Immature natural killer cell (primary cell): ENCODE measurements at regions not wholly inside any gene's neighbourhood (a gene's known extent, or its start where the extent isn't known, plus 50 kb on each side); places are given as distances from the start of the nearest gene placed in this dataset.

ENCODE experiments used
- DNase-seq, 3 donors: peaks; one replicate each; pipeline ENCODE4 v3.0.0; 2022; ENCODE audit warnings: mixed read lengths in 1 of 3
- H3K27ac Mint-ChIP-seq, 6 donors: one replicate each; pipeline ENCODE4 v1.8.0; 2020; ENCODE audit warnings: mixed read lengths in 6 of 6, mild to moderate bottlenecking in 5 of 6, inconsistent platforms in 4 of 6, moderate library complexity in 3 of 6
- H3K27me3 Mint-ChIP-seq, 3 donors: one replicate each; pipeline ENCODE4 v1.8.0; 2020 to 2021; ENCODE audit warnings: low read depth in 3 of 3, mild to moderate bottlenecking in 3 of 3, mixed read lengths in 3 of 3, moderate library complexity in 3 of 3, inconsistent platforms in 1 of 3
- H3K36me3 Mint-ChIP-seq, 3 donors: one replicate each; pipeline ENCODE4 v1.8.0; 2020; ENCODE audit warnings: mixed read lengths in 3 of 3, inconsistent platforms in 2 of 3, mild to moderate bottlenecking in 2 of 3
- H3K4me1 Mint-ChIP-seq, 2 donors: one replicate each; pipeline ENCODE4 v1.8.0; 2020; ENCODE audit warnings: inconsistent platforms in 2 of 2, mild to moderate bottlenecking in 2 of 2, mixed read lengths in 2 of 2, moderate library complexity in 1 of 2
- H3K4me3 Mint-ChIP-seq, 5 donors: one replicate each; pipeline ENCODE4 v1.8.0; 2020; ENCODE audit warnings: mild to moderate bottlenecking in 5 of 5, mixed read lengths in 5 of 5, inconsistent platforms in 3 of 5, moderate library complexity in 3 of 5
- H3K9me3 Mint-ChIP-seq, 6 donors: one replicate each; pipeline ENCODE4 v1.8.0; 2020; ENCODE audit warnings: mild to moderate bottlenecking in 6 of 6, mixed read lengths in 6 of 6, inconsistent platforms in 4 of 6, moderate library complexity in 3 of 6

DNA sequence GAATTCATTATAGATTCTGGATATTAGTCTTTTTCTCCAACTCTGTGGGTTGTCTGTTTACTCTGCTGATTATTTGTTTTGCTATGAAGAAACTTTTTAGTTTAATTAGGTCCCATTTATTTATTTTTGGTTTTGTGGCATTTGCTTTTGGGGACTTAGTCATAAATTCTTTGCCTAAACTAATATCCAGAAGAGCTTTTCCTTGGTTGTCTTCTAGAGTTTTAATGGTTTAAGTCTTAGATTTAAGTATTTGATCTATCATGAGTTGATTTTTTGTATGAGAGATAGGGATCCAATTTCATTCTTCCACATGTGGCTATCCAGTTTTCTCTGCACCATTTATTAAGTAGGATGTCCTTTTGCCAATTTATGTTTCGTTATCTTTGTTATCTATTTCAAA lies 683.4 kb upstream of the FBXO33 start:
- Mint-ChIP-seq H3K36me3 (peaks cover 0 to 3% (median 0%) of the 10 kb centered on the region in 3 donors), H3K27me3 (no peaks in the 10 kb centered on the region), H3K27ac (no peak overlapping the region), H3K4me1 (no peaks in the 10 kb centered on the region), H3K9me3 (peaks cover 5 to 27% (median 21%) of the 10 kb centered on the region in 6 donors), H3K4me3 (no peak overlapping the region)
- DNase-seq: no peak

DNA sequence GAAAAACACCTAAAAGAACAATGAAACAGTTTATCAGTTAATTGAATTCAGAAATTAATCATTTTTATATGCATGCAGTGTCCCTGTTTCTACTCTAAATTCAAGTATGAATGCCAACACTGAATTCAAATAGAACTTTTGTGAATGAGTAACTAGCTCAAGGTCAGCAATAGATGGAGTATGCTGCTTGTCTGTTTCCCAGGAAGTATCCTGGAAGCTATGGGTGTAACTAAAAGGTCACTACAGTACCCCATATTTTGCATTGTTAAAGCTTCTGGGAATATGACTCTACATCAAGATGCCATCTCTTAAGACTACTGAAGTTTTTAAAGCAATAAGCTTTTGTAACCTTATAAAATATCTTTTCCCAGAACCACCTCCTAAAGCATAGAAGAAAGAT lies 681.4 kb upstream of the FBXO33 start:
- no peak for DNase-seq
- peaks cover 5 to 37% (median 28%) of the 10 kb centered on the region in 6 donors for H3K9me3 Mint-ChIP-seq
- no peak overlapping the region for H3K4me3 Mint-ChIP-seq
- H3K27me3 Mint-ChIP-seq: peaks cover 0 to 1% (median 0%) of the 10 kb centered on the region in 3 donors
- H3K4me1 Mint-ChIP-seq: no peaks in the 10 kb centered on the region
- H3K27ac Mint-ChIP-seq: no peak overlapping the region
- H3K36me3 Mint-ChIP-seq: peaks cover 0 to 3% (median 0%) of the 10 kb centered on the region in 3 donors

DNA sequence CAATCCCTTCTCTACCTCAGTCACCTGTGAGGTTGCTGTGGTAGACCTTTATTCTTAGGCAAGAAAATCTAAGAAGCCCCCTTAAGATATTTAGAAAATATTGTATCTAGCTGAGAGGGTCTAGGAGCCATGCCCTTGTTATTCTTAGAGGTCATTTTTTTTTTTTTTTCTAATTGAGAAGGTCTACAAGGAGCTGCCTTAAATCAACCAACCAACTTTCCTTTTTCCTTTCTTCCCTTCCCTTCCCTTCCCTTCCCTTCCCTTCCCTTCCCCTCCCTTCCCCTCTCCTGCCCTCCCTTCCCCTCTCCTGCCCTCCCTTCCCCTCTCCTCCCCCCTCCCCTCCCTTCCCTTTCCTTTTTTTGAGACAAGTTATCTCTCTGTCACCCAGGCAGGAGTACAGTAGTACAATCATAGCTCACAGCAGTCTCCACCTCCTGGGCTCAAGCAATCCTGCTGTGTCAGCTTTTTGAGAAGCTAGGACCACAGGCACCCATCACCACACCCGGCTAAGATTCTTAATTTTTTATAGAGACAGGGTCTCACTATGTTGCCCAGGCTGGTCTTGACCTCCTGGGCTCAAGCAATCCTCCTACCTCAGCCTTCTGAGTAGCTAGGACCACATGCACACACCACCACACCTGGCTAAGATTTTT lies 668.4 kb upstream of the FBXO33 start:
- no peak overlapping the region for H3K4me3 Mint-ChIP-seq
- no peak for DNase-seq
- H3K27me3 Mint-ChIP-seq: peaks cover 0 to 4% (median 2%) of the 10 kb centered on the region in 3 donors
- no peaks in the 10 kb centered on the region for H3K4me1 Mint-ChIP-seq
- H3K9me3 Mint-ChIP-seq: peaks cover 0 to 48% (median 31%) of the 10 kb centered on the region in 6 donors
- H3K27ac Mint-ChIP-seq: no peak overlapping the region
- no peaks in the 10 kb centered on the region for H3K36me3 Mint-ChIP-seq

DNA sequence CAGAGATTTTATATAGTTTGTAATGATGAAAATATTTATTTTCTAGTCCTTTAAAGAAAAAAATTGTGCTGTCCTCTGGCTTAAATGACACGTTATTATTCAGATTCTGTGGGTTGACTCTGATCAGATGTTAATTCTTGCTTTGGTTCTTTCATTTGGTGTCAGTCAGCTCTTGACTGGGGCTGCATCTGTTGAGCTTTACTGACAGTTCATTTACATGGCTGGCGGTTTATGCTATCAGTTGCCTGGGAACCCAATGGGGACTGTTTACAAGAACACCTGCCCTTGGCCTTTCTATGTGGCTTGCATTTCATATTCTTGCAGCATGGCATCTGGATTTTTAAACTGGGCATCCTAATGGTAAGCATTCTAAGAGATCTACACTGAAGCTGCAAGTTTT lies 667.1 kb upstream of the FBXO33 start:
- Mint-ChIP-seq H3K9me3 (peaks cover 0 to 42% (median 22%) of the 10 kb centered on the region in 6 donors), H3K4me1 (no peaks in the 10 kb centered on the region), H3K4me3 (no peak overlapping the region), H3K27me3 (peaks cover 0 to 3% (median 2%) of the 10 kb centered on the region in 3 donors), H3K36me3 (no peaks in the 10 kb centered on the region), H3K27ac (no peak overlapping the region)
- no peak for DNase-seq

DNA sequence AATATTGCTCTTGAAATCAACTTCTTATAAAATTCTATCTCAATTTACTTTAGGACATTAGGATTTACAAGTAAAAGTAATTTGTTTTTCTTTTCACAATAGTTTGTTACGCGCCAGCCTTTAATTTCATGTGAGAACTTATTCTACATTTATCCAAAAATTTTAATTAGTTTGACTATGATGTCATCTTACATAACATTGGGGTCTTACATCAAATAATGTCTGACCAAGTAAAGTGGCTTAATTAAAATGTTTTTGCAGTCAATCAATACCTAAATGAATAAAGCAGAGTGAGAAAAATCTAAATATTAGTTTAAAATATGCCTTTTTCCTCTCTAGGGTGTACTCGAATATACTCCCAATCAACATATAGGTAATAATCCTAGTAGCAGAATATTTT lies 666.2 kb upstream of the FBXO33 start:
- no peaks in the 10 kb centered on the region for H3K36me3 Mint-ChIP-seq
- no peak overlapping the region for H3K4me3 Mint-ChIP-seq
- peaks cover 0 to 2% (median 0%) of the 10 kb centered on the region in 3 donors for H3K27me3 Mint-ChIP-seq
- no peaks in the 10 kb centered on the region for H3K4me1 Mint-ChIP-seq
- DNase-seq: no peak
- peaks cover 0 to 39% (median 19%) of the 10 kb centered on the region in 6 donors for H3K9me3 Mint-ChIP-seq
- no peak overlapping the region for H3K27ac Mint-ChIP-seq

DNA sequence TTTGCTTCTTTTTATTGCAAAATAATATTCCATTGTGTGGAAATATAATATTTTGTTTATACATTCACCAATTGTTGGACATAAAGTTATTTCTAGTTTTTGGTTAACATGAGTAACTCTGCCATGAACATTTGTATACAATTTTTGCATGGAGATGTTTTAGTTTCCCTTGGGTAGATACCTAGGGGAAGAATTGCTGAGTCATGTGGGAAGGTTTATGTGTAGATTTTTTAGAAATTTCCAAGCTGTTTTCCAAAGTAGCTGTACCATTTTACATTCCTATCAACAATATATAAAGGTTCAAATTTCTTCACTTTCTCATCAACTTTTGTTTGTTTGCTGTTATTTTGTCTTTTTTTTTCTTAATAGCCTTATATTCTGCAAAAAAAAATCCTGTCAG lies 664.7 kb upstream of the FBXO33 start:
- DNase-seq: no peak
- Mint-ChIP-seq H3K4me1 (no peaks in the 10 kb centered on the region), H3K27ac (no peak overlapping the region), H3K27me3 (no peaks in the 10 kb centered on the region), H3K36me3 (no peaks in the 10 kb centered on the region), H3K9me3 (peaks cover 7 to 35% (median 14%) of the 10 kb centered on the region in 6 donors), H3K4me3 (no peak overlapping the region)

DNA sequence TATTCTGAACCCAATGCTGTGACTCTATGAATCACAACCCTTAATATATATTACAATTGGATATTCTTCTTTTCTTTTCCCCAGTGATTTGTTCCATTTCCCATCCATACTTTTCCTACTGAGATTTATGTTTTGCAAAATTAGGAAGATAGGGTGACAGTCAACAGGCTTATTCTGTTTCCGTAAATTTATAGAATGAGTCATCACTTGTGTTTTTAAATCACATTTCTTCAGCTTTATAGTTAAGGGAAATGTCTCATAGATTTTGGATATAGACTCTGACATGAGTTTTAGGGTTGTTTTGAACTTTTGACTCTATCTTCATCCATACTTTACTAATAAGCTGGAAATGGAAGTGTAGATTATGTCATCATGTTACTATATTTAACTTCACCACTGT lies 661.6 kb upstream of the FBXO33 start:
- Mint-ChIP-seq H3K4me1 (no peaks in the 10 kb centered on the region), H3K27me3 (no peaks in the 10 kb centered on the region), H3K4me3 (no peak overlapping the region), H3K27ac (no peak overlapping the region), H3K9me3 (peaks cover 9 to 39% (median 17%) of the 10 kb centered on the region in 6 donors), H3K36me3 (no peaks in the 10 kb centered on the region)
- no peak for DNase-seq

DNA sequence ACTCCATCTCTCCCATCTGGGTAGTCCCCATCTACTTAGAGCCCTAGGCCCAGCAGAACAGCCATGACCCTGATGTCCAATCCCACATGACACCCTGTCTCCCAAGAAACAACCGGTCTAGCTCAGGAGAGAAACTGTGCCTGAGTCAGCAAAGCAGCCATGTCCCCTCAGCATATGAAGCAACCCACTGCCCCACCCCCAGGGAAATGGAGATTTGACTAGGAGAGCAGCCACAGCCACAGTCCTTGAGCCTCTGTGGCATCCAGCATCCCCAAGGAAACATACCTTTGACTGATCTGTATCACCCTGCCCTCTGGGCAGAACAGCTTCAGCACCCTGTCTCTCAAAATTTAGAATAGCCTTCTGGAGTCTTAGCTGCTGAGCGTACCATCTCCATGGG lies 641.9 kb upstream of the FBXO33 start:
- Mint-ChIP-seq H3K4me3 (no peak overlapping the region), H3K27ac (no peak overlapping the region)

DNA sequence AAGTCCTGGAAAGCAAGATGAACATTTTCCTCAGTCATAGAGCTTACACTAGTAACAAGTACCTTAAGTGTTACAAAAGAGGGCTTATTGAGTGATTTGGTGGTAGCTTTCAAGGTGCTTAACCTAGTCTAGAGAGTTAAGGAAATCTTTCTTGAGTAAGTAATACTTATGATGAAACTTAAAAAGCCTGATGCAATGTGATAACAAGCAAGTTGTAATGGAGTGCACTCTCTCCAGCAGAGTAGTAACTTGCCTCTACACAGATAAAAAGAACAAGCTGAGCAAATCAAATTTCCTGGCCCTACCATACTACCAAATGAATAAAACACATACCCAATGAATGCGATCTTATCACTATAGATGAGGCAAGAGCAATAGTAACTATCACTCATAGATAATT lies 639.9 kb upstream of the FBXO33 start:
- Mint-ChIP-seq H3K4me3 (no peak overlapping the region), H3K36me3 (no peaks in the 10 kb centered on the region), H3K27ac (no peak overlapping the region), H3K9me3 (peaks cover 10 to 42% (median 14%) of the 10 kb centered on the region in 6 donors), H3K27me3 (peaks cover 0 to 1% (median 0%) of the 10 kb centered on the region in 3 donors), H3K4me1 (no peaks in the 10 kb centered on the region)
- DNase-seq: no peak

More for the DNA sequence above, 641.9 kb upstream of the FBXO33 start:
- H3K36me3 Mint-ChIP-seq: no peaks in the 10 kb centered on the region
- peaks cover 7 to 35% (median 13%) of the 10 kb centered on the region in 6 donors for H3K9me3 Mint-ChIP-seq
- no peak for DNase-seq
- no peaks in the 10 kb centered on the region for H3K27me3 Mint-ChIP-seq
- no peaks in the 10 kb centered on the region for H3K4me1 Mint-ChIP-seq

DNA sequence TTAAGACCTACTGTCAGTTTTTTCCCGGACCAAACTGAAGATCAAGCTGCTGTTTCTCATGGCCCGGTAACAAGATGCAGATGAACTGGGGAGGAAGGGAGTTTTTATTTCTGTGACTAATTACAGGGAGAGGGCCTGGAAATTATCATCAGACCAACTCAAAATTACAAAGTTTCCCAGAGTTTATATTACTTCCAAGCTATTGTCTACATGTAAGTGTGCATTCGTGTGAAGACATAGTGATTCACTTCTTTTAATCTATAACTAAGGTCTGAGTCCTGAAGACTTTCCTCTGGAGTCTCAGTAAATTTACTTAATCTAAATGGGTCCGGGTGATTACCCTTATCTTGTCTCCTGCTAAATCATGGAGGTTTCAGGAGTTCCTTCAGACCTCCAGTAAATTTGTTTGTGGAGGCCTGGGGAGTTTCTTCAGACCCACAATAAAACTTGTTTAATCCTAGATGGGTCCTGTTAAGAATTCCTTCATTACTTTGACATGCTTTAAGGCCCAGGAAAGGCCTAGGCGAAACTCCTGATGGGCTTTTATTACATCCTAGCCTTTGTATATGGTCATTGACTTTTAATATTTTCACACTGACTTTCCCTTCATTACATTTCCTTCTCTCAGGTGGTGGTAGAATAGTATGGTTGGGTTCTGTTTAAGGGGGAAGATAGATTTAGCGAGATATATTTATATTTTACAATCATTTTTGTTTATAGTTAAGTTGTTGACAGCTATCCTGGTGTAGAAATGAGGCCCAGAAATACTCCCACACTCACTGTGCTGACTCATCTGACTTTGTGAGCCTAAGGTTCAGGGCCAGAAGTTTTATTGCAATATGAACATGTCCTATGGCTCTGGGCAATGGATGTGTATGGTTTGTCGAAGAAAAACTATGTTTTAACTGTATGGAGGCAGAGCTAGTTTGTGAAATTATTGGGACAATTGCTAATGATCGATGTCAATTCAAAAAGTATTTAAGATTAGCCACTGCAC lies 627.0 kb upstream of the FBXO33 start:
- H3K27ac Mint-ChIP-seq: no peak overlapping the region
- H3K4me1 Mint-ChIP-seq: no peaks in the 10 kb centered on the region
- H3K9me3 Mint-ChIP-seq: peaks cover 0 to 31% (median 6%) of the 10 kb centered on the region in 6 donors
- DNase-seq: no peak
- peaks cover 0 to 4% (median 0%) of the 10 kb centered on the region in 3 donors for H3K36me3 Mint-ChIP-seq
- no peak overlapping the region for H3K4me3 Mint-ChIP-seq
- H3K27me3 Mint-ChIP-seq: no peaks in the 10 kb centered on the region

DNA sequence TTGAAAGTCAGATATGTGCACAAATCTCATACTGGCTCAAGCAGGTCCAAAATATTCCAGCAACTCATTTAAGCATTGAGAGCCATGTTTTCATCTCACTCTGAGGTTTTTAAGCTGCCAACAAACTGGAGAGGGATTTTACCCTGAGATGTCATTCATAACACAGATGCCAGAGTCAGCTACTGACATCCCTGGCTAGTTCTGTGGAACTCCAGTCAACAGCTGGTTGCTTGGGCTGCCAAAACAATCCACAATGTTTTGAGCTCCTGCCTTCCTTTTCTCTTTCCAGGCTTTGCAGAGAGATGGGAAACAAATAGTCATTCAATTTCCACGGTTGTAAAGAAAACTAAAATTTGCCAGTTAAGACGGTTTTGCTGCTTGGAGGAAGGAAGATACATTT lies 621.2 kb upstream of the FBXO33 start:
- H3K4me3 Mint-ChIP-seq: no peak overlapping the region
- peaks cover 0 to 24% (median 3%) of the 10 kb centered on the region in 6 donors for H3K9me3 Mint-ChIP-seq
- peaks cover 0 to 2% (median 0%) of the 10 kb centered on the region in 3 donors for H3K27me3 Mint-ChIP-seq
- H3K36me3 Mint-ChIP-seq: no peaks in the 10 kb centered on the region
- H3K4me1 Mint-ChIP-seq: no peaks in the 10 kb centered on the region
- no peak overlapping the region for H3K27ac Mint-ChIP-seq
- DNase-seq: no peak

DNA sequence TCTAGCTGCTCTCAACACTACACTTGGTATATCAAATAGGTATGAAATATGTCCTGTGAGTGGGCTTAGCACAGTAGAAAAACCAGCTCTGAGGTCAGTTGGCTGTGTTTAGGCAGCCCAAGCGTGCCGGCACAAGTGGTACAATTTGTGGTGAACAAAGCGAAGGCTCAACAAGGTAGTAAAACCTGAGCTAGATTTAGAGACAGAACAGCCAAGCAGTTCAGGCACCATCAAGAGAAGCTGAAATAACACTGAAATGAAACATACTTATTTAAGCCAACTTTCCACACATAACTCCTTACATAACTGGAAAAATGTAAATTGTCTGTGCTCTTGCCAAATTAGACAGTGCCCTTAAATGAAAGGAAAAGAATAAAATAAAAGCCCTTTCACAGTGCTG lies 596.8 kb upstream of the FBXO33 start:
- Mint-ChIP-seq H3K36me3 (no peaks in the 10 kb centered on the region), H3K9me3 (peaks cover 3 to 24% (median 14%) of the 10 kb centered on the region in 6 donors), H3K4me3 (no peak overlapping the region), H3K4me1 (no peaks in the 10 kb centered on the region), H3K27ac (no peak overlapping the region), H3K27me3 (peaks cover 0 to 3% (median 0%) of the 10 kb centered on the region in 3 donors)
- no peak for DNase-seq

DNA sequence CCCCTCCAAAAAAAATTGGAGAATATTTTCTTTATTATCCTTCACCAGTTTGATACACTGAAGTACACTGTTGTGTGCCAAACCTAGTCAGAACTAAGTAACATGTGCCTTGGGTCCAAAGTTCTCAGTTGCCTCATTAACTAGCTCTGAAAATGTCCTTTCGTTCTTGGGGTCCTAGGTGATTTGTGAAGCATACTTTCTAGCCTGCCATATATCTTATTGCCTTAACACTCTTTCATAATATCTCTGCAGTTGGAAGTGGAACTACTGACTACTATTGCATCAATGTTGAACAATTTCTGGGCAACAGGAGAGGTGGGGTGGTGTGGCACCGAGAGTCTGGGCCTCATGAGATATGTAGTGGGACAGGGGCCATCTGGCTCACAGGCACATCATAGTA lies 592.9 kb upstream of the FBXO33 start:
- Mint-ChIP-seq H3K27me3 (no peaks in the 10 kb centered on the region), H3K36me3 (no peaks in the 10 kb centered on the region), H3K9me3 (peaks cover 0 to 19% (median 8%) of the 10 kb centered on the region in 6 donors), H3K4me3 (no peak overlapping the region), H3K27ac (no peak overlapping the region), H3K4me1 (no peaks in the 10 kb centered on the region)
- DNase-seq: no peak

DNA sequence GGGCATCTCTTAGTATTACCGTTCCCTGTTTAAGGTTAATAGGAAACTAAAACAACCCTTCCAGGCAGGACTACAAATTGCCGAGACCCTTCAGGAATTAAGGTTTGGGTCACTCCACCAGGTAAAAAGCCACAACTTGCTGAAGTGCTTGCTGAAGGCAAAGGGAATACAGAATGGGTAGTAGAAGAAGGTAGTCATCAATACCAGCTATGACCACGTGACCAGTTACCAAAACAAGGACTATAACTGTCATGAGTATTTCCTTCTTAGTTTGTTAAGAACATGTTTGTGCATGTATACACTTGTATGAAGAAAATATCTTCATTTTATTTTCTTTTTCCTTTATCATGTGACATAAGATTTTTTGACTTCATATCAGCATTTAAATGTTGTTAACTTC lies 578.7 kb upstream of the FBXO33 start:
- H3K4me1 Mint-ChIP-seq: no peaks in the 10 kb centered on the region
- H3K4me3 Mint-ChIP-seq: no peak overlapping the region
- H3K9me3 Mint-ChIP-seq: peaks cover 2 to 26% (median 11%) of the 10 kb centered on the region in 6 donors
- H3K27ac Mint-ChIP-seq: no peak overlapping the region
- H3K27me3 Mint-ChIP-seq: no peaks in the 10 kb centered on the region
- DNase-seq: no peak
- H3K36me3 Mint-ChIP-seq: no peaks in the 10 kb centered on the region
